PC-9 (cell line): ENCODE measurements at regions not wholly inside any gene's neighbourhood (a gene's known extent, or its start where the extent isn't known, plus 50 kb on each side); places are given as distances from the start of the nearest gene placed in this dataset.

ENCODE experiments used
- CTCF ChIP-seq: fragments of 200-600 bp; sonication (generic); conservative IDR thresholded peaks from 2 replicates; pipeline ENCODE4 v1.6.1; 2017; ENCODE audit warnings: mixed run types, antibody characterized with exemption, mild to moderate bottlenecking, moderate library complexity
- EZH2 ChIP-seq: fragments of 200-600 bp; sonication (generic); IDR thresholded peaks from 2 replicates; pipeline ENCODE4 v1.8.0; 2017; ENCODE audit warnings: antibody characterized with exemption, low read depth

DNA sequence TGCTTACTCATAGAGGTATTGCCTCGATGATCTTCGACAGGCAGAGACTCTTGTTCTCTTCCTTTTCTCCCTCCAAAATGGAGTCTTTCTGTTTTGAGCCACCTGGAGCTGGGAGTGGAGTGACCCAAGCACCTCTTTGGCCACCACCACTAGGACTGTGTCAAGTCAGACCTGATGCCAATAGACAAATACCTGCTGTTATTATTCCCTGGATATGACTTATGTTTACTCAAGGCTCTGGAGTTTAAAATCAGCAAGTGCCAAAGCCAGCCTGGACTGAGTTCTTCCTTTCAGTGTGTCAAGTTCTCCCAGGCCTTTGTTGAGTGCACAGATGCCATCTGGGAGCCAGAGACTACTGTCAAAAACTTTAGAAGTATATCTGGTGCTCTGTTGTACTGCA is 130.2 kb upstream of the SLC6A14 start:
- TF ChIP-seq CTCF (no peak), EZH2 (no peak)
